Brain microvascular endothelial cell (primary cell): ENCODE measurements at regions not wholly inside any gene's neighbourhood (a gene's known extent, or its start where the extent isn't known, plus 50 kb on each side); places are given as distances from the start of the nearest gene placed in this dataset.

Experiments used
- DNase-seq: peaks from one replicate; pipeline ENCODE4 v3.0.0-alpha.2; 2020
- H3K27ac ChIP-seq: fragments of 250-450 bp; sonication (Bioruptor Pico); 2 replicates; pipeline ENCODE4 v1.5.1; 2020; ENCODE audit warnings: mild to moderate bottlenecking, moderate library complexity
- H3K27me3 ChIP-seq: fragments of 250-450 bp; sonication (Bioruptor Pico); replicated peaks from 2 replicates; pipeline ENCODE4 v1.5.1; 2020; ENCODE audit warnings: mild to moderate bottlenecking
- H3K36me3 ChIP-seq: fragments of 250-450 bp; sonication (Bioruptor Pico); replicated peaks from 2 replicates; pipeline ENCODE4 v1.5.1; 2020; ENCODE audit warnings: mild to moderate bottlenecking
- H3K4me3 ChIP-seq: 2 replicates; pipeline ENCODE4 v1.5.1; 2011; ENCODE audit warnings: low read depth, mild to moderate bottlenecking, control low read depth, low read length, moderate library complexity
- CTCF ChIP-seq: IDR thresholded peaks from 2 replicates; pipeline ENCODE4 v1.5.1; 2011; ENCODE audit warnings: low read depth, mild to moderate bottlenecking, moderate library complexity, low read length, control low read depth, inconsistent platforms; ENCODE audit errors: missing control alignments
- in situ Hi-C: cut with HindIII; loops from 2 replicates; pipeline ENCODE4 v1.10.0; 2017; ENCODE audit warnings: low sequenced_read_pairs, low pct_ligation_motif_present

- H3K4me3 ChIP-seq, result no peak overlapping the region
- H3K27me3 ChIP-seq, result no peaks in the 10 kb centered on the region
- no peak for DNase-seq
- no peak for TF ChIP-seq CTCF
- no peaks in the 10 kb centered on the region for H3K36me3 ChIP-seq
- H3K27ac ChIP-seq, result no peak overlapping the region
- in situ Hi-C loops, result no loop called here
Measured at GRCh38 chr2:48157150-48157549, 157.3 kb upstream of the FOXN2 start.

- no peaks in the 10 kb centered on the region for H3K27me3 ChIP-seq
- H3K4me3 ChIP-seq, result no peak overlapping the region
- no peak overlapping the region for H3K27ac ChIP-seq
- DNase-seq, result no peak
- TF ChIP-seq CTCF, result no peak
- in situ Hi-C loops, result no loop called here
- no peaks in the 10 kb centered on the region for H3K36me3 ChIP-seq
Measured at GRCh38 chr2:48161628-48162027, 152.9 kb upstream of the FOXN2 start.

- no peak overlapping the region for H3K4me3 ChIP-seq
- DNase-seq, result no peak
- in situ Hi-C loops, result no loop called here
- H3K36me3 ChIP-seq, result no peaks in the 10 kb centered on the region
- H3K27me3 ChIP-seq, result no peaks in the 10 kb centered on the region
- no peak overlapping the region for H3K27ac ChIP-seq
- TF ChIP-seq CTCF, result no peak
Measured at GRCh38 chr2:48162742-48163141, 151.7 kb upstream of the FOXN2 start.

GRCh38 chr2:48165070-48165753, 149.3 kb upstream of the FOXN2 start:
- in situ Hi-C loops, result no loop called here
- Histone ChIP-seq H3K4me3 (no peak overlapping the region), H3K27ac (no peak overlapping the region), H3K27me3 (no peaks in the 10 kb centered on the region), H3K36me3 (no peaks in the 10 kb centered on the region)
- no peak for TF ChIP-seq CTCF
- no peak for DNase-seq

GRCh38 chr2:48169141-48169592, 145.3 kb upstream of the FOXN2 start:
- Histone ChIP-seq H3K27ac (no peak overlapping the region), H3K4me3 (no peak overlapping the region), H3K36me3 (no peaks in the 10 kb centered on the region), H3K27me3 (no peaks in the 10 kb centered on the region)
- in situ Hi-C loops, result no loop called here
- DNase-seq, result no peak
- no peak for TF ChIP-seq CTCF

- Histone ChIP-seq H3K27ac (no peak overlapping the region), H3K36me3 (no peaks in the 10 kb centered on the region), H3K27me3 (no peaks in the 10 kb centered on the region), H3K4me3 (no peak overlapping the region)
- in situ Hi-C loops, result no loop called here
- no peak for DNase-seq
- no peak for TF ChIP-seq CTCF
Measured at GRCh38 chr2:48170281-48170680, 144.2 kb upstream of the FOXN2 start.
